ENCODE measurements at regions not wholly inside any gene's neighbourhood (a gene's known extent, or its start where the extent isn't known, plus 50 kb on each side); places are given as distances from the start of the nearest gene placed in this dataset.

- DNase-seq (ENCODE audit: low read depth), result no peak
Observed at GRCh38 chr3:30114918-30115317, 491.5 kb upstream of the TGFBR2 start.

GRCh38 chr3:30122359-30122758 lies 484.0 kb upstream of the TGFBR2 start:
- DNase-seq (ENCODE audit: low read depth), result peak; percentile 23

DNA sequence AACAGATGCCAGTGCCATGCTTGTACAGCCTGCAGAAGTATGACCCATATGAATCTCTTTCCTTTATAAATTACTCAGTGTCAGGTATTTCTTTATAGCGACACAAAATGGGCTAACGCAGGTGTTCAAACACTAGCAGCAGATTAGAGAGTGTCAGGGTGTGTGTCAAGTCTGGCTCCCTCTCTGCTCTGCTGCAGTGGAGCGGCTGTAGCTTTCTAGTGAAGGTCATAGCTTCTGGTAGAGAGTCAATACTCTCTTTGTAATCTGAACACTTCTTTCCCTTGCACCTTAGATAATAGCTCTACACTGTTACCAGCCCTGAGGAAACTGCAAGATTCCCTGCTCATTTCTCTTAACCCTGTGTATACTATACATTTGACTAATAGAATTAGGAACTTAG lies 483.2 kb upstream of the TGFBR2 start:
- DNase-seq (ENCODE audit: low read depth), result no peak

DNA sequence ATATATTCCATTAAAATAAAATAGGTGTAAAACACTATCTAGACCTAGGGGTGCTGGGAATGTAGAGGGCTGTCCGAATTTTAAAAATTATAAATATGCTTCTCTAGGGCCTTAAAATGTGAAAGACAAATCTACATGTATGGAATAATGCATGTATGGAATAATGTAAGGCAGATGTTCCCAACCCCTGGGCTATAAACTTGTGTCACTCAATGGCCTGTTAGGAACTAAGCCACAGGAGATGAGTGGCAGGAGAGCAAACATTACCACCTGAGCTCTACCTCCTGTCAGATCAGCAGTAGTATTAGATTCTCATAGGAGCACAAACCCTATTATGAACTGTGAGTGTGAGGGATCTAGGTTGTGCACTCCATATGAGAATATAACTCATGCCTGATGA lies 482.6 kb upstream of the TGFBR2 start:
- DNase-seq (ENCODE audit: low read depth), result no peak

GRCh38 chr3:30124435-30125370 lies 481.7 kb upstream of the TGFBR2 start:
- peak; percentile 71 for DNase-seq (ENCODE audit: low read depth)

DNA sequence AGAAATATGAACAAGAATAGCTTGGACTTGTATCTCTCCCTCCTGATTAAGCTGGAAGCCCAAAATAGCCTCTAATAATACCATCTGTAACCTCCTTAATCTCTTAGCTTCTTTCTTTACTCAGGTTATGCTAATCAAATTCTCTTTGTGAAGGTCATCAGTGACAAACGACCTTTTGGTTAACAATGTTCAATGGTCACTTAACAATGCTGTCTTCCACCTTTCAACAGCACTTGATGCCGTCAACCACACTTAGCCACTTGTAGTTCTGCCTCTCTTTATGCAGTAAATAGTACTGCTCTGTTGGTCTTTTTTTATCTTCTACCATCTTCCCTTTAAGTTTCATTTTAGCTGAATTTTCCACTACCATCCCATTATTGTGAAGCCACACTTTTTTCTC lies 476.6 kb upstream of the TGFBR2 start:
- DNase-seq (ENCODE audit: low read depth), result no peak

DNA sequence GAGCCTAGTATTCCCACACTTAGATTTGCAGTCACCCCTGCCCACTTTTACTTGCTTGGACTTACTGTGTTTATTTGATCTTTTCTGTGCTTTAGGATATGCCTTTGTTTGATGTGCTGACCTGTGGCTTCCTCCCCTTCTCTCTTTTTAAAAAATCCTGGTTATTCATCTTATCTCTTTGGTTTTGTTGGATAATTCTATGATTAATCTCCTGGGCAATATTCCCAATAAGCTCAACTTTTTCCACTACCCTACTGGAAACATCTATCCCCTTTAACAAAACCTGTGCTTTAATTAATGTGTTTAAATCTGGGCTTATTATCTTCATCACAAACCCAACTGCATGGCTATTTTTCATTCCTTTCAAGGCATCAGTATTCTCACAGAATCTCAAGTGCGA lies 476.0 kb upstream of the TGFBR2 start:
- DNase-seq (ENCODE audit: low read depth), result no peak

DNA sequence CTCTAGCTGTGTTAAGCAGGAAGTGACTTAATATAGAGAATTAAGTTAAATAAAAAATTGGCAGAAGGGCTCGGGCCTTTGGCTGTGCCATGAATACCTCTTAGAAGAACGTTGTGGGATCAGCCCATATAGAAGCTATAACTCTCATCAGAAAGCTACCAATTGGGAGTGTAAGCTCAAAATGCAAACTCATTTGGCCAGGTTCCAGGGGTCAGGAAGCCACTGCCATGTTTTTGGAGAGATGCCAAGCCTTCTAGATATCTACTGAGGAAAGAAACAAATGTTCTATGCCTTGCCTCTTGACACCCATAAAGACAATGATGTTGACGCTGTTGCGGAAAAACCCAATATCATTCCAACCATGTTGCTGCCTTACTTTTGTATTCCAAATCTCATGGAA lies 475.2 kb upstream of the TGFBR2 start:
- no peak for DNase-seq (ENCODE audit: low read depth)

DNA sequence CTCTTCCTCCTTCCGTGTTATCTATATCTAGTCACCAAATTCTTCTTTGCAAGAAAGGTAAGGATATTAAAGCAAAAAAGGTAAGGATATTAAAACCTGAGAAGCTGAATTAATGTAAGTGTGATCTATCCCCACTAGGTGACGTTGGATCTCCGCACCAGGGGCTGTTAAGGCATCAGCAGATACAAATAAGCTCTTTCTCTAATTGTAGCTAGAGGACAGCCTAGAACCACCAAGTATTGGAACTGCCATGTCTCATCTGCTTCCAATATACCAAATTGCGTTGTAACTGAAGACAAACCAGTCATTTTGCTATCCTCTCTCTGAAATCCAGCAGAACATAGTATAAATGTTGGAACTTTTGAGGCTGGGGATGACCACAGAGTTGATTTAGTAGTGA lies 471.2 kb upstream of the TGFBR2 start:
- no peak for DNase-seq (ENCODE audit: low read depth)

GRCh38 chr3:30139283-30139682 lies 467.1 kb upstream of the TGFBR2 start:
- no peak for DNase-seq (ENCODE audit: low read depth)

- no peak for DNase-seq (ENCODE audit: low read depth)
Observed at GRCh38 chr3:30140356-30141075, 465.9 kb upstream of the TGFBR2 start.

DNA sequence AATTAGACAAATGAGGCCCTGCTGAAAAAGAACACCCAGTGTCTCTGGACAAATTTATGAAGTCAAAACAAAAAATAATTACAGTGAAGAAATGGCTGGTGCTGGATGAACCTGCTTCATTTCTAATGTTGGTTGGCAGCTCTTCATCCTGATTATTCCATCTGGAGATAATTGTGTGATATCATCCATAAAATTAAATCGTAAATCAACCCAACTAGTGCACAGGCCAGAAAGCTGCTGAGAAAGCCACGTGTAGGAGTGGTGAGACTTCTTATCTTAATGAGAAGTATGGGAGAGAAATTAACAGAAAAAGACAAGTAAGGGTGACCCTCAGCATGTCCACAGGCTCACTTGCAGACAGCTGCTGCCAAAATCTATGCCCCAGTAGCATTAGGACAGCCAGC lies 465.2 kb upstream of the TGFBR2 start:
- DNase-seq (ENCODE audit: low read depth), result no peak

DNA sequence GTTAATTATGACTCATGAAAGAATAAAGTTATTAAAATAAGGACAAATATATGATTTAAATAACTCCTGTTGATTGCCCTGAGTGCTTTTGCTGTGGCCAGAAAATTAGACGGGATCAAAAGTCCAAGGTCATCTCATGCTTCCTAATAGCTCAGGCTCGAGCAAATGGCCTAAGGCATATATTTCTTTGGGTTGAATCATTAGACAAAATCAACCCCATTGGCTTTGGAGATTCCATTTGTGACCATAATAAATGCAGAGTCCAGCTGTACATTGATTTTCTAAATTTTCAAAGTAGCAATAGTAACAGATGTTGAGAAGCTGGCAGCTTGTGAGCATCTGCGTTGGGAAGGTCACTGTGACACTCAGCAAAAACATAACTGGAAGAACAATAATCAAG lies 464.5 kb upstream of the TGFBR2 start:
- DNase-seq (ENCODE audit: low read depth), result no peak

GRCh38 chr3:30142946-30143345 lies 463.5 kb upstream of the TGFBR2 start:
- DNase-seq (ENCODE audit: low read depth), result no peak

GRCh38 chr3:30145281-30145680 lies 461.1 kb upstream of the TGFBR2 start:
- no peak for DNase-seq (ENCODE audit: low read depth)

- DNase-seq (ENCODE audit: low read depth), result no peak
Observed at GRCh38 chr3:30146978-30147377, 459.4 kb upstream of the TGFBR2 start.

GRCh38 chr3:30154853-30155252 lies 451.5 kb upstream of the TGFBR2 start:
- no peak for DNase-seq (ENCODE audit: low read depth)

GRCh38 chr3:30155755-30156154 lies 450.6 kb upstream of the TGFBR2 start:
- DNase-seq (ENCODE audit: low read depth), result no peak

DNA sequence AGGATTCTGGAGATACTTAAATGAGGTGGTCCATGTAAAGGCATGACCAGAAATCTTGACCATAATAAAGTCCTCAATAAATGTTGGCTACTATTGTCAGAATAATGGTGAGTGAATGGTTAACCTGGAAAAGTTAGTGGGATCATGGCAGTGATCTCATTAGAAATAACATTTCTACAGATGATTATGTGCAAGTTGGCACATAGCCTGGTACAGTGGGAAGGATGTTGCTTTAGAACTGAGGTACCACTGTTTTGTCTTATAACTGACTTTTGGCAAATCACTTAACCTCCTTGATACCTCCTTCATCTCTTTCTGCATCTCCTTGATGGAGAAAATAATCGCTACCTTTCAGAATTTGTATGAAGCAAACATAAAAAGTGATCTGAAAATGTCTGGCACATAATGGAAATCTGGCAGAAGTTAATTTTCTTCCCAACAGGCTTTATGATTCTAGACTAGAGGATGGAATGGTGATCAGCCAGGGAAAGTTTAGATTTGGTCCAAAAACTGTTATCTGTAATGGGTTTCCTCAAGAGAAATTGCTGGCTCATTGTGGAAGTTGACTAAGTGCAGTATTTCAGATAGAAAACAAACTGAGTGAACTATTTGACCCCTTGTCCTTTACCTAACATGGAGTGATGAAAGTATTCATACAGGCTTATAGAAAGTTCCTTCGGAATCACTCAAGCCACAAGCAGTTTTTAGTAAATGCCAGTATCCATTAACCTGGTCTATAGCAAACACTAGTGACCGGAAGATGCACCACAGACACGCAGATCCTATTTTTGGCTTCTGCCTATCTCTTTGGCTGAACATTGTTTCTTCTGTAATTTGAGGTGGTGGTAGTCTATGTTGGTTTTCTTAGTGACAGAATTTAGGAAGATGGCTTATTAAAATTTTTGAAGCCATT lies 449.6 kb upstream of the TGFBR2 start:
- no peak for DNase-seq (ENCODE audit: low read depth)

DNA sequence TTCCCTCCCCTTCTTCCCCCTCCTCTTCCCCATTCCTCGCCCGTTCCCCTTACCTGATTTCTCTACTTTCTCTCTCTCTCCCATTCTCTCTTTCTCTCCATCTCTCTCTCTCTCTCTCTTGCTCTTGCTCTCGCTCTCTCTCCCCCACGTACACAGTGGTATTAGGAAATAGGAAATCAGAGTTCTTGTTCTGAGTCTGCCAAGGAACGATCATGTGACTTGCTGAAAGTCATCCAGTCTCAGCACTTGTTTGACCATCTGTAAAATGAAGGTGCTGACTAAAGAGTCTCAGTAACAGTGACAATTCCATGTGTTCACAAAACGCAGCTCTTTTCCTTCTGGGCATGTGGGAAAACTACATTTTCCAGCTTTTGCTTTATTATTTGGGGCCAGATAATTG lies 445.0 kb upstream of the TGFBR2 start:
- DNase-seq (ENCODE audit: low read depth), result no peak

- no peak for DNase-seq (ENCODE audit: low read depth)
Observed at GRCh38 chr3:30162579-30162978, 443.8 kb upstream of the TGFBR2 start.

GRCh38 chr3:30166535-30166934 lies 439.9 kb upstream of the TGFBR2 start:
- DNase-seq (ENCODE audit: low read depth), result no peak
